ENCODE measurements at regions not wholly inside any gene's neighbourhood (a gene's known extent, or its start where the extent isn't known, plus 50 kb on each side); places are given as distances from the start of the nearest gene placed in this dataset.

DNA sequence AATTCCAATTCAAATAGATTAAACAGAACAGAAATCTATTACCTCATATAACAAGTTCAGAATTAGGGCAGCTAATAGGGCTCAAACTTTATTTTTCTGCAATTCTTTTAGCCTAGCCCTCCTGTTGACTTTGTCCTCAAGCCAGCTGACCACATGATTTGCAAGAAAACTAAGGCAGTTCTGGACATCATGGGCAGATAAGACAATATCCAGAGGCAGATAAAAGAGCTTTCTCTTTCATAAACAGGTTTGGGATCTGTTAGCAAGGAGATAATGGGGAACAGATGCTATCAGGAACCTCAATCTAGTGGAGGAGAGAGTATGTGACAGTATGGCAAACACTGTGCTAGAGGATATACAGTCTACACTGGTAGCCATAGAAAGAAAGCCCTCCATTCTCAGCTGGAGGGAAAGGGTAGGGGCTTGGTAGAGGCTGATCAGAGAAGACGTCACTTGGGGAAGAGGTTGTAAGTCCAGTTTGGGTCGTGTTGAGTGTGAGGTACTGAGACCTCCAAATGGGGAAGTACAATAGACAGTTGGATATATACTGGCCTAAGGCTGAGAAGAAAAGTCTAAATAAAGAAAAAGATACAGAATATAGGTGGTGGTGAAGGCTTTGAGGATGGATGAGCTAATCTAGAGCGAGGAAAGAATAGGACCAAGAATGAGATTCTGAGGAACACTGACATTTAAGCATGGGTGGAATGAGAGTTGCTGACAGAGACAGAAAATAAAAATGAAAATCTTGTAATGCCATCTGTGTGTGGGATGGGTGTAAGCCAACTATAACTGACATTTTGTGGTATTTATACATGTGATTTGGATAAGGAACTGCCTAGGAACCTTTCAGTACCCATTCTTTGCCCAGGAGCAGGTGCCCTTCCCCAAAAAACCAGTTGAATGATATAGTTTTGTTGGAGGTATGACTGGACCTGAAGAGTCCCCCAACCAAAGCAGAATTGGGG, 67.4 kb downstream of the CYB561 start:
- Histone ChIP-seq H3K9ac (ENCODE audit: low read length) (no peak overlapping the region), H3K4me2 (ENCODE audit: low read length) (no peak overlapping the region), H3K27me3 (ENCODE audit: insufficient read depth, low read length) (no peaks in the 10 kb centered on the region), H4K20me1 (ENCODE audit: insufficient read depth, low read length) (no peaks in the 10 kb centered on the region), H3K36me3 (ENCODE audit: insufficient read depth, low read length) (no peaks in the 10 kb centered on the region), H3F3A (ENCODE audit: insufficient read depth, low read length) (no peaks in the 10 kb centered on the region), H2AFZ (ENCODE audit: low read length) (no peak overlapping the region), H3K9me3 (ENCODE audit: low read length) (no peaks in the 10 kb centered on the region), H3K9me2 (ENCODE audit: low read depth, low read length) (no peaks in the 10 kb centered on the region), H3K27ac (ENCODE audit: low read depth, low read length, poor library complexity, severe bottlenecking) (no peak overlapping the region), H3K79me2 (ENCODE audit: insufficient read depth, low read length) (no peaks in the 10 kb centered on the region), H3K4me1 (ENCODE audit: insufficient read depth, low read length, severe bottlenecking) (no peaks in the 10 kb centered on the region), H3K4me3 (ENCODE audit: low read depth, low read length, poor library complexity, severe bottlenecking) (no peak overlapping the region)
- TF ChIP-seq, protein P1, sequence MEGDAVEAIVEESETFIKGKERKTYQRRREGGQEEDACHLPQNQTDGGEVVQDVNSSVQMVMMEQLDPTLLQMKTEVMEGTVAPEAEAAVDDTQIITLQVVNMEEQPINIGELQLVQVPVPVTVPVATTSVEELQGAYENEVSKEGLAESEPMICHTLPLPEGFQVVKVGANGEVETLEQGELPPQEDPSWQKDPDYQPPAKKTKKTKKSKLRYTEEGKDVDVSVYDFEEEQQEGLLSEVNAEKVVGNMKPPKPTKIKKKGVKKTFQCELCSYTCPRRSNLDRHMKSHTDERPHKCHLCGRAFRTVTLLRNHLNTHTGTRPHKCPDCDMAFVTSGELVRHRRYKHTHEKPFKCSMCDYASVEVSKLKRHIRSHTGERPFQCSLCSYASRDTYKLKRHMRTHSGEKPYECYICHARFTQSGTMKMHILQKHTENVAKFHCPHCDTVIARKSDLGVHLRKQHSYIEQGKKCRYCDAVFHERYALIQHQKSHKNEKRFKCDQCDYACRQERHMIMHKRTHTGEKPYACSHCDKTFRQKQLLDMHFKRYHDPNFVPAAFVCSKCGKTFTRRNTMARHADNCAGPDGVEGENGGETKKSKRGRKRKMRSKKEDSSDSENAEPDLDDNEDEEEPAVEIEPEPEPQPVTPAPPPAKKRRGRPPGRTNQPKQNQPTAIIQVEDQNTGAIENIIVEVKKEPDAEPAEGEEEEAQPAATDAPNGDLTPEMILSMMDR (IDR thresholded peaks at IDR 0.05; ENCODE audit: low read length), result no peak
- TF ChIP-seq EZH2 (IDR thresholded peaks at IDR 0.05; ENCODE audit: borderline replicate concordance, low read length), result no peak

DNA sequence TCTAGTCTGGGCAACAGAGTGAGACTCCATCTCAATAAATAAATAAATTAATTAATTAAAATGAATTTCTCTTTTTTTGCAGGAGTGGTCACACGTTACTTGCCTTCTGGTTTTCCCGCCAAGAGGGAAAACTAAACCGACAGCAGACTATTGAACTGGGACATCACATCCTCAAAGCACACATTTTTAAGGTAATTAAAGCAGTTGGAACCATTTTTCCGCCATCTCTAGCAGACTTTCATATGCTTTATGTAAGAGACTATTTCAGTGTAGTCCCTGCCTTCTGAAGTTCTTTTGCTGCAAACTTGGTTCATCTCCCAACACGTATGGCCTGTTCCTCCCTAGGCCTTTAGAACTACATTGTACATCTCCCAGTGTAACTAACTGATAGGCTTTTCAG, 66.5 kb downstream of the CYB561 start:
- Histone ChIP-seq H3K4me2 (ENCODE audit: low read length) (no peak overlapping the region), H2AFZ (ENCODE audit: low read length) (no peak overlapping the region), H3K4me3 (ENCODE audit: low read depth, low read length, poor library complexity, severe bottlenecking) (no peak overlapping the region), H4K20me1 (ENCODE audit: insufficient read depth, low read length) (no peaks in the 10 kb centered on the region), H3K27me3 (ENCODE audit: insufficient read depth, low read length) (no peaks in the 10 kb centered on the region), H3K27ac (ENCODE audit: low read depth, low read length, poor library complexity, severe bottlenecking) (no peak overlapping the region), H3K79me2 (ENCODE audit: insufficient read depth, low read length) (no peaks in the 10 kb centered on the region), H3K36me3 (ENCODE audit: insufficient read depth, low read length) (no peaks in the 10 kb centered on the region), H3K9me3 (ENCODE audit: low read length) (no peaks in the 10 kb centered on the region), H3K4me1 (ENCODE audit: insufficient read depth, low read length, severe bottlenecking) (no peaks in the 10 kb centered on the region), H3K9me2 (ENCODE audit: low read depth, low read length) (no peaks in the 10 kb centered on the region), H3F3A (ENCODE audit: insufficient read depth, low read length) (no peaks in the 10 kb centered on the region), H3K9ac (ENCODE audit: low read length) (no peak overlapping the region)
- no peak for TF ChIP-seq EZH2 (IDR thresholded peaks at IDR 0.05; ENCODE audit: borderline replicate concordance, low read length)
- TF ChIP-seq, protein P1 (IDR thresholded peaks at IDR 0.05; ENCODE audit: low read length), result no peak

DNA sequence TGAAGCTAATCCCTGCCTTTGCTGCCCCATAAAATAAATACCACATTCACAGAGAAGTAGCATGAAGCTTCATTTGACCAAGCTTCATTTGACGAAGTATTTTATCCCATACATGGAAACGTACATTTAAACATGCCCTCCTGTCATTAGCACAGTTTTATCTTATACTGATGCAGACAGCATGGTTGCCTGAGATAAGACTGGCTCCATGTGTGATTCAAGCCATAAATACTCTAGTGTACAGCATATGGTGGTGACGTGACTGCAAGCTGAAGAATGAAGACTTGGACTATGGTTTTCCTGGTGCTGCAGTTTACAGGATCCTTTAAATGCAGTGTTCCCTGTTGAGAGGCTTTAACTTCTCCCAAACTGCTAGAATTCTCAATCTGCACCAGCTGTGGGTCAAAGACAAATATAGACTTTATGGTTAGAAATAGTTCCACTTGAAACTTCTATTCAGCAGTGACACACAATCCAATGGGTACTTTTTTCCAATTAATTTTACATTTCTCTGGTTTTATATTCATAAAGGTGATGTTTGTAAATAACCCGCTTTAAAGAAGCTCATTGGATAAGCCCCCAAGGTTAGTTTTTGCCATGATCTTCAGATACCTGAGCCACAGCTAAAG, 64.9 kb downstream of the CYB561 start:
- H3K9me2 ChIP-seq (ENCODE audit: low read depth, low read length), result no peaks in the 10 kb centered on the region

More for the DNA sequence above, 64.9 kb downstream of the CYB561 start:
- Histone ChIP-seq H3K9ac (ENCODE audit: low read length) (no peak overlapping the region), H3K4me3 (ENCODE audit: low read depth, low read length, poor library complexity, severe bottlenecking) (no peak overlapping the region), H3K36me3 (ENCODE audit: insufficient read depth, low read length) (no peaks in the 10 kb centered on the region), H3K9me3 (ENCODE audit: low read length) (no peaks in the 10 kb centered on the region), H3K27ac (ENCODE audit: low read depth, low read length, poor library complexity, severe bottlenecking) (no peak overlapping the region), H4K20me1 (ENCODE audit: insufficient read depth, low read length) (no peaks in the 10 kb centered on the region), H3K27me3 (ENCODE audit: insufficient read depth, low read length) (no peaks in the 10 kb centered on the region), H3K79me2 (ENCODE audit: insufficient read depth, low read length) (no peaks in the 10 kb centered on the region), H3F3A (ENCODE audit: insufficient read depth, low read length) (no peaks in the 10 kb centered on the region), H2AFZ (ENCODE audit: low read length) (no peak overlapping the region), H3K4me2 (ENCODE audit: low read length) (no peak overlapping the region), H3K4me1 (ENCODE audit: insufficient read depth, low read length, severe bottlenecking) (no peaks in the 10 kb centered on the region)
- TF ChIP-seq, protein P1 (IDR thresholded peaks at IDR 0.05; ENCODE audit: low read length), result no peak
- TF ChIP-seq EZH2 (IDR thresholded peaks at IDR 0.05; ENCODE audit: borderline replicate concordance, low read length), result no peak
